Dedifferentiated amniotic fluid mesenchymal stem cell (primary cell): ENCODE measurements at regions not wholly inside any gene's neighbourhood (a gene's known extent, or its start where the extent isn't known, plus 50 kb on each side); places are given as distances from the start of the nearest gene placed in this dataset.

ENCODE experiments used
- DNase-seq: peaks from one replicate; pipeline ENCODE4 v3.0.0-alpha.2; 2016; ENCODE audit errors: extremely low spot score

DNA sequence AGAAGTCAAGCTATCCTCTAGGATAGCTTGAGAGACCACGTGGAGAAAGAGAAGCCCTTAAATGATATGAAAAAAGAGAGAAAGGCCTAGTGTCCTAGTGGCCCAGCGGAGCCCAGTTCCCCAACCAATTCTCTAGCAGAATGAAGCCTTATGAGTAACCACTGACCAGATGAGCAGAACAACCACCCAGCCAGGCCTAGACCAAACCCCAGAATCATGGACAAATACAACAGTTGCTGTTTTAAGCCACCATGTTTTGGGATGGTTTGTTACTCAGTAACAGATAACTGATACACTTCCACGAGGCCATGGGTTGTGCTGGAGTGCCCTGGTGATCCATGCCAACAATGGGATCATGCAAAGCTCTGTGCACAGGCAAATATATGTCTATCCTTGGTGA, 377.1 kb downstream of the SOX9 start:
- DNase-seq, result no peak

DNA sequence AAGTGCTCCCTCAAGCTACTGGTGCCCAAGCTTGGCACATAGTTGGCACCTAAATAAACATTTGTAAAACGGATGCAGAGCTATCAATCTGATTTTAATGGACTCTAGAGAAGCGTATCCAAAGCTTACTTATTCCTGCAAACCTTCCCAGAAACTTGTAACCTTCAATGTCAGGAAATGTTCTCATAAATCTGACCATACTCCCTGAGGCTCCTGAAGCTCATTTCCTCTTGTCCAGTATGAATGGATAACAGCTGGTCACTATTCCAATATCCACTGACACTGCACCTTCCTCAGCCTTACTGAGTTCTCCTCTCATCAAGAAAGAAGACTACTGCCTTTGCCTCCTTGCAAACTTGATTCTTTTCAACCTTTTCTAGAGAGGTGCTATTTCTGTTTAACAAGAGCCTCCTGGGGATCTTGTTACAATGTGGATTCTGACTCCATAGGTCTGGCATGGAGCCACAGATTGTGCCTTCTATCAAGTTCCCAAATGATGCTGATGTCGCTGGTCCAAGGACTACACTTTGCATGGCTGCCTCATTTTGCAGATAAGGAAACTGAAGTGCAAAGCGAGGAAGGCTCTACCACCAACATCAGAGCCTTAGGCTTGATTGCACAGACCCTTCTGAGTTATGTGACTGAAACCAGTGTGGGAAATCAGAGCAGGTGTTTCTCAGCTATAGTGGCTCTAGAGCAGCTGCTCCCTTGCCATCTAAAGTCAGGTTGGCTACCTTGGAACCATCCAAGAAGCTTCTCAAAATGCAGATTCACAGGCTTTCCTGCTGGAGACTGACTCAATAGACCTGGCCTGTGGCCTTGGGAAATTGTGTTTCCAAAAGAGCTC, 377.8 kb downstream of the SOX9 start:
- DNase-seq, result no peak

DNA sequence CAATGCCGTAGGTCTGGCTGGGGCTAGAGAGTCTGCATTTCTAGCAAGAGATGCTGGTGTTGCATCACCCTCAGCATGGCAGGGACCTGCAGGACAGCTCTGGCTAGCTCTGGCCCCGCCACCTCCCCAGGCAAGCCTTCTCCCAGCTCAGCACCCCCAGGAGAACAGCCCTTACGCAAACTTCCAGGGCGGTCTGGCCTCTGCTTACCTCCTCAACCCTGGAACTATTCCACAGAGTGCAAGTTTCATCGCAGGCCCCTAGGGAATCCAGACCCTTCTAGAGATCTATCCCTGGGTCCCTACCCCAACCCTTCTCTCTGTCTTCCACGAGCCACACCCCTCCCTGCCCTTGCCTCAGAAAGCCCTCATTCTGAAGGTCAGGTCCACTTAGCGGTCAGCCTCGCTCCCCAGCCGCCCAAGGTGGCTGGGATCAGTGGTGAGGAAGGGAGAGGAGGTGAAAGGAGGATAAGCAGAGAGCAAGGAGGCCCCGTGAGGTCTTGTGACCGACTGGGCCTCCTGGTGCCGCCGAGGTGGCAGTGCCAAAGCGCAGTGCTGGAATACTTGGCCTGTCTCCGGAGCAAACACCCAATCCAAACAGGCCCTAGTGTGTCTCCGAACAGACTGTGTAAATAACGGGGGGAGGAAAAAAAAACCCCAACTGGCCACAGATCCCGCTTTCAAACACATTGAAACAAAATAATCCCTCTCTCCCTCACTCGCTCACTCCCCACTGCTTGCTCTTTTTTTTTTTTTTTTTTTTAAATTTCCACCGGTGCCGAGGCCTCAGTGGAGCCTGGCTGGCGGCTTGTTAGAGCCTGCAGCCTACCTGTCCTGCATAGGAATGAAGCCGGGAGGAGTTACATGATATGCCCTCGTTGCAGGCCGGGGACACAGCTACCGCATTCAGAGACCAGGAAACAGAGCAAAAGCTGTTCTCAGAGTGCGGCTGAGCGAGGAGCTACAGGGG, 380.9 kb downstream of the SOX9 start:
- DNase-seq, result no peak

DNA sequence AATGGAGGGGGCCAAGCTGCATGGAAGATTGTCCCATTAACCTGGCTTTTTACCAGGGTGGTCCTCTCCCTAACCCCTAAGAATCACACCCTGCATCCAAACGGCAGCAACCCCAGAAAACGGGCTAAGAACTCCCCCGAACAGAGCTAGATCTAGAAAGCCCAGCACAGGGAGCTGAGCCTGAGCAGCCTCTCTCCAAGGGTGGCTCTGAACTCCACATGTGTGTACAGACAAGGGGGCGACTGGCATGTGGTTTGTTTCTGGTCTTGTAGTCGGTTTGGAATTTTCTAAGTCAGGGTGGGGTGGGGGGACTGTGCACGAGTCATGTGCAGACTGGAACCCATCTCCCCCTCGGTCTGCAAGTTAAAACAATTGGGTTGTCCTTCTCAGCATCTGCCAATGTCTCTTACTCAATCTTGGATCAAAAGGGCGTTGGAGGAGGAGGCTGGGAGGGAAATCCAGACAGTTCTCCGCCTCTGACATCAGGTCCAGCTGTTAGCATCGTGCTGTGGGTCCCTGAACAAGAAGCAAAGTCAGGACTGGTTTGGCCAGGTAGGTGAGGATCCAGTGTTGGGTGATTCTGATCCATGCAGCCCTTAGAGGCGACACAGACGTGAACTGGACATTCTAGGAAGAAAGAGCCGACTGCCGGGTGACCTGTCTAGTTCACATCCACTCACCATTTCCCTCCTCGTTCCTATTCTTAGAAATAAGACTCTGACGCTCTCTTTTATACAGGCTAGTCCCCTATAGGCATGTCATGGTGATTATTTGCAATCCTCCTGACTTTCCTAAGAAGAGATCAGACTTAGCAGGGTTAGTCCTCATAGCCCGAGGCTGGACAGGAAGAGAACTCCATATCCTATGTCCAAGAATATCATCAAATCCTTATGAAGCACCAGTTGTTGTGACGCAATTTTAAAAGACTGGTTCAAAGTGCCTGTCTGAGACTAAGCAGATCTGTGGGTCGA, 381.8 kb downstream of the SOX9 start:
- no peak for DNase-seq

DNA sequence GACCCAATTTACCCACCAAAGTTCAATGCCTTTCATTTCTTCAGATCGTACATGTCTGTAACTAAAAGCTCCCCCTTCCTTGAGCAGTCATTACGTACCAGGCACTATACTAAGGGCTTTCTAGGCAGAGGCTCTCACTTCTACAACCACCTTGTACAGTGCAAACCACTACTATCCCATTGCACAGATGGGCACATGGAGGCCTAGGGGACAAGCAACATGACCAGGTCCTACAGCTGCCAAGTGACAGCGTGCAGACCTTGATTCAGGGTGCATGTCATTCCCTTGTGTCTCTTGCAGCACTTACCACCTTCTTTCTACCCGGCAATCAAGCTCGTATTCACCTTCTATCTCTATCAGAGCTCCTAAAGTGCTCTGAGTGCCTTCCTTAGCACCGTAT, 382.7 kb downstream of the SOX9 start:
- DNase-seq, result no peak

DNA sequence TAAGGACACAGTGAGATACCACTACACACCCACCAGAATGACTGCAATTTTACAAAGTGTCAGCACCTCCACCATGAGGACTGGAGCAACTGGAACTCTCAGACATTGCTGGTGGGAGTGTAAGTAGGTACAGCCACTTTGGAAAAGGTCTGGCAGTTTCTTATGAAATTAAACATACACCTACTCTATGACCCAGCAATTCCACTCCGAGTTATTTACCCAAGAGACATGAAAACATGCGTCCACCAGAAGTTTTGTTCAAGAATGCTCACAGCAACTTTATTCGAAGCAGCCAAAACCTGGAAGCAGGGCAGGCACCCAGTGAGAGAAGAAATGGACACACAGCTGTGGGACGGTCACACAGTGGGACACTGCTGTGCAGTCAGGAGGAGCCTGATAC, 384.0 kb downstream of the SOX9 start:
- no peak for DNase-seq

DNA sequence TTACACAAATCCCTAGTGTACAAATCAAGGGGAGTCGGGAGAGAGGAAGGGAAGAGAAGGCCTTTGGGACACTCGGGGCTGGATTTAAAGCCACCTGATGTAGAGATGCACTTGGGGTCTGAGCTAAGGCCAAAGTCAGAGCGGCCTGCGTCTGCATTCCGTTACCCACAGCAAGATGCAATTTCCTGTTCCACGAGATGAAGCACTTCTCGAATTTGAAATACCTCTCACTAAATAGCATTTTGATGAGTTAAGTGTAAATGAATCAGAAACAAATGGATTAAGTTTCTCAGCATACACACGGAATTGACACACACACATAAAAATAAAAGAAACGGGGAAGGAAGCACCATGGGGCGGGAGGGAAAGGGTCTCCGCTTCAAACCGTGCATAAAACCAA, 386.0 kb downstream of the SOX9 start:
- no peak for DNase-seq

DNA sequence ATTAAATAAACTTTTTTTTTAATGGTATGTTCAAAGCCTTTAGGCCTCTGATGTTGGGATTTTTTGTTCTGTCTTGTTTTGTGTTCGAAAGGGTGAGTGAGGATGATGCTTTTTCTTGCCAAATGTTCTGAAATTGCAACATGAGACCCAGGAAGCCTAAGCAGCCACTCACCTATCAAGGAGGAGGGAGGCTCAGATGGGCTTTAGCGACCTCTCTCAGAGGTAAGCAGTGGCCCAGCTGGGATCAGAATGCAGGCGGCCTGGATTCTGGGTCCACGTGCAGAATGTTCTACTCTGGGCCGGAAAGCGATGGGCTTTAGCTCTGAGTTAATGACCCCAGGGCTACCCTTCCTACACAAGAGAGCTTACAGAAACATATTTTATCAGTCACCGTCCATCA, 386.6 kb downstream of the SOX9 start:
- DNase-seq, result no peak

DNA sequence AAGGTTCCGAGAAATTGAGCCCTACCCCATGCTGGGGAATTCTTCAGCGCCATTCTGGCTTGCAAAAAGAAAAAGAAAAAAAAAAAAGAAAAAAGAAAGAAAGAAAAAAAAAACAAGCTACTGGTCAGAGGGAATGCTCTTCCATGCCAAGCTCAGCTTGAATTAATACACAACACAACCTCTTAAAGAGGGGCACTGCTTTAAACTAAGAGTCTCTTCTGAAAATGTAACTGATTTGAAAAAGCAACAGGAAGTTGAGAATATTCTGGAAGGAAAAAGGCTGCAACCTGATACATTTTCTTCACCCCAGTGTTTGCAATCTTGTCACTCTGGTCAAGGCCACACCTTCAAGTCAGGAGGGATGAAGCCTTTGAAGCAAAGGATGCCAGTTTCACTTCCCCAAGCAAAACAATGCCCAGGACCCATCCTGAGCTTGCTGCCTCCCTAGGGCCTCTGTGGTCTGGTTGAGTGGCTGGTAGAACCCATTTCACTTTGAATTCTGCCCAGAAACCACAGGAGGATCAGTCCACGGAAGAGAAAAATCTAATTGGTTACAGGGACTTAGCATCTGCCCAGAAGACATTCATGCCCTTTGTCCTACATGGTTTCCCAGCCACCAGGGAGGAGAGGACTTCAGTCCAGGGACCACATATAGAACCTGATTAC, 389.7 kb downstream of the SOX9 start:
- no peak for DNase-seq

DNA sequence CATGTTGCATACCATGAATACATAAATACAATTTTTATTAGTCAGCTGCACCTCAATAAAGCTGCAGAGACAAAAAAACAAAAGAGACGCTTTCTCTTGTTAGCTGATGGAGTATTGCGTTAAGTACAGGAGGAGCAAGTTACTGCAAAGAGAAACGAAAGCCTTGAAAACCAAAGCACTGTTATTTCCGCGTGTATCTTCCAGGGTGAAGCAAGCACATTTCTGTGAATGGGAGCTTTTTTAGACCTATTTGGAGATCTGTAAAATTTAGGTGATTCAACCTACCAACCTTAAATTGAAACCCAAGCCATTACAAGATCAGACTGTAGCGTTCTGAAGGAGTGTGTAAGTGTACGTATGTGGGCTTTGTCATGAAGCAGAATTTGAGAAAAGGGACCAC, 390.4 kb downstream of the SOX9 start:
- DNase-seq, result no peak

DNA sequence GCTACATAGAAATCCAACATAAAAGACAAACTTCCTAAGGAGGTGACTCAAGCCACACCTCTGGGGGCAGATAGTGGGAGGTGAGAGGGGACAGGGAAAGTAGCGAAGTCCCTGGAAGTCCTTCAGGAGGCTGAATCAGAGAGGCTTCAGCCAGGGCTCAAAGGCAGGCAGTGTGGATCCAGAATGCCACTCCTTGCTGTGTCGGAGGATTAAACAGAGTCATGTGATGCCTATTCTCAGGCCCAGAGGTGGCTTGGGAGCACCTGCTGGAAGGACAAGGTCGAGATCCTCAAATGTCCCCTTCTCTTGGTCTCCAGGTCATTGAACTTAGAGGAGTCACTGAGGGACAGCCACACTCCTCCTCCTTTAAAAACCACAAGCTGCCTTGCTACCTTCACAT, 391.1 kb downstream of the SOX9 start:
- no peak for DNase-seq

DNA sequence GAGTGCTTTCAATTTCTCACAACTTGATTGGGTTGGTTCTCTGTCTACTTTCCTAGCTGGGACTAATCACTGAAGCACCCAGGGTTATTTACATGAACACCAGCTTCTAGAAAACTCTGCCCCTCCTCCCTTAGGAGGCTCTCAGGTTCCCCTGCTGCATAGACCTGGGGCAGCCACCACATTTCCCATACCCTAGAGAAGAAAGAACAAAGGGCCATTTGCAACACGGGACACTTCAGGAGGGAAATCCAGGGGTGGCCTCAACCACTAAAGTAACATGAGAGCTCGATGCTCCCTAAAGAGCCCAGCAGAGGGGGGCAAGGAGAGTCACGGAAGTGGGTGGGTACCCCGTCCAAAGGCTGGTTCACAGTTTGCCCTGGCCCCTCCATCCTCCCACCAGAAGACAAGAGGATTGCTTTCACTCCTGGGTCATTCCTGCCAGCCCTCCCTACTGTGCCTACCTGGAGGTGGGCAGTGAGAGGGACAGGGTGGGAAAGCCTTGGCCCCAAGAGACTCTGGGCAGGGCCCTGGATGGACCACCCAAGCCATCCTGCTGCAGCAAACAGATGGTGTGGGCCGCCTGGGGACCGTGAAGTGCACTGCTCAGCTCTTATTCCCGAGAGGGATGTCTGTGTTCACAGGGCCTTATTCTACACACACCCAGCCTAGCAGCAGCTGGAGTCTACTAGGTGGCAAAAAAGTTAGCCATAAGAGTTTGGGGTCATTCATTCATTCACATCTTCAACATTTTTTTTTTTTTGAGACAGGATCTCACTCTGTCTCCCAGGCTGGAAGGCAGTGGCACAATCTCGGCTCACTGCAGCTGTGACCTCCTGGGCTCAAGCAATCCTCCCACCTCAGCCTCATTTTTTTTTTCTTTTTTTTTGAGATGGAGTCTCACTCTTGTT, 392.1 kb downstream of the SOX9 start:
- DNase-seq, result no peak

DNA sequence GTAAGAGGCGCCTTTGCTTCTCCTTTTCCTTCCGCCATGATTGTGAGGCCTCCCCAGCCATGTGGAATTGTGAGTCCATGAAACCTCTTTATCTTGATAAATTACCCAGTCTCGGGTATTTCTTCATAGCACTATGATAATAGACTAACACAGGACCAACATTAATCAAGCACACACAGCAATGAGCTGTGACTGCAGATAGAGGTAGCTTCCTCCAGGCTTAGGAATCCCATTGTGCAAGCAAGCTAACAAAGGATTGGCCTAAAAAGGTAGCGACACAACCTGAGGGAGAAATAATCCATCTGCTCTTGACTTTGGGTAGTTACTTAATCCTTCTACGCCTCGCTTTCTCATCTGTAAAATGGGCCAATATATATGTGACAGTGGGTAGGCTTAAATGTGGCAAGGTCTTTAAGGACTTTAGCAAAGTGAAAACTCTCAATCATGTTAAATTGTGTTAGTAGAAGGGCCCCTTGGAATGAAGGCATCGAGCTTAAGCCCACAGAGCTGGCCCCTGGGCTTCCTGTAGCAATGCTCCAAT, 393.6 kb downstream of the SOX9 start:
- DNase-seq, result no peak

DNA sequence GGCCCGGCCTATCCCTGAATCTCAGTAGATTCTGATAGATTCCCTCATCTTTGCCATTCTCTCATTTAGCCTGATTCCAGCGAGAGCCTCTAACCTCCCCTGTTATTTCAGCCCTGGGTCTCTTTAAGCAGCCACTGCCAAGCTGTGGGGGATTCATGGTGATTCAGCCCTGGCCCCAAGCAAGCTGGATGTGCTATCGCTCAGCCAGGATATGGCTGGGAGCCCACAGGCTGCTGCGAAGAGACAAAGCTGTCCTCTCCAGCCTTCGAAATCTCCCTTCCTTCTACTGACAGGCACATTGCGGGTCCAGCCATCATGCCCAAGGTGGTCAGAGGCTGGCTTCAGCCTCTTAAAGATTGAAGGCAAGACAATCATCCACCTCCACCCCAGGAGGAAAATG, 394.1 kb downstream of the SOX9 start:
- DNase-seq, result no peak

DNA sequence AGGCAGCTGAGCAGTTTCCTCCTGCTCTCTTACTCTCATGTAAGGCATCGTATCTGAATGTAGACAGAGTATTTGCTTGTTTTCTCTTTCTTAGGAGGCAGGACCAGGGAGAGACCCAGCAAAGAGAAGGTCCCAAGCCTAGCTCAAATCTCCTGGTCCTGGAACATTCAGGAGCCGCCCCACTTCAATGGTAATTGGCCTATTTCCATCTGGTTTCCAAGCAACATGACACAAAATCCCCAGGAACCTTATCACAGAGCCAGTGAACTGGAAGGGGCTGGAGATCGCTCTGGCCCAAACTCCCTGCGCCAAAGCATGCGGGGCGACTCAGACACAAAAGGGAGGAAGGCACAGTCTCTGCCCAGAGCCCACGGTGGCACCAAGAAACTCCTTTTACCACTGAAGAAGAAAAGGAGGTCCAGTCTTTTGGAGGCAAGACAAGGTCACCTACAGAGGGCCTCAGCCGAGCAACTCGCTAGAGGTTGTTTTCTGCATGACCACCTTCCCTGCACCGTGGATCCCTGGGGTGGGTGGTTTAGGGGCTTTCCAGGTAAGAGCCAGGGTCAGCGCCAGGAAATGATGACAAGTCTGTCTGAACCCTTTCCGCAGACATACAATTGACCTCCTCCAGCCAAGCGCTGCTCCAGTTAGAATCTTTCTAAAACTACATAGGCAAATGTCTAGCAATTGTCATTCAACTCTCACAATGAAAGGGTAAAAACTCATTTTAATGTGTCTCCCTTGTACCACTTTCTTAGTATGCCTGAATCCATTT, 394.7 kb downstream of the SOX9 start:
- no peak for DNase-seq

DNA sequence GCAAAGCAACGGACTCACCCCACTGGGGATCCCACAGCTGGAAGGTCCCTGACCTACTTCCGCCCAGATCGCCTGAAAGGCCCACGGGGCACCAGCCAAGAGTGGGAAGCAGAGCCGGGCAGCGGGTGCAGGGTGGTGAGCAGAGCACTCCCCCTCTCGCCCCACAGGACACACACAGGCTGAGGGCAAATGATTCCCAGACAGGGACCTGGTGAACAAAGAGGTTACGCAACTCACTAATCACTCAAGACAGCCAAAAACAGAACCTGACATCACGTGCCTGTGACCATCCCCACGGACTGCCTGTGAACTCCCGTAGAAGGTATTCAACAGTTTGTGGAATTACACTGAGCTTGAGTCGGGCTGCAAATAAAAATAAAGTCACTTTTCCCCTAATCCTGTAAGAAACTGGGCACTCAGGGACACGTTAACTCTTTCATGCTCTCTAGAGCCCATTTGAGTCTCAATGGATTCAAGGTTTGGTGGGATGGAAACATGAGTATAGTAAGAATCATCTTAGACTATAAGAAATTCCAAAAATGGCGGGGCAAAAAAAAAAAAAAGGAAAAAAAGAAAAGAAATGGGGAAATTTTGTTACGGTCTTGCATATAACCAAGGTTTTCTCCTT, 396.1 kb downstream of the SOX9 start:
- no peak for DNase-seq

DNA sequence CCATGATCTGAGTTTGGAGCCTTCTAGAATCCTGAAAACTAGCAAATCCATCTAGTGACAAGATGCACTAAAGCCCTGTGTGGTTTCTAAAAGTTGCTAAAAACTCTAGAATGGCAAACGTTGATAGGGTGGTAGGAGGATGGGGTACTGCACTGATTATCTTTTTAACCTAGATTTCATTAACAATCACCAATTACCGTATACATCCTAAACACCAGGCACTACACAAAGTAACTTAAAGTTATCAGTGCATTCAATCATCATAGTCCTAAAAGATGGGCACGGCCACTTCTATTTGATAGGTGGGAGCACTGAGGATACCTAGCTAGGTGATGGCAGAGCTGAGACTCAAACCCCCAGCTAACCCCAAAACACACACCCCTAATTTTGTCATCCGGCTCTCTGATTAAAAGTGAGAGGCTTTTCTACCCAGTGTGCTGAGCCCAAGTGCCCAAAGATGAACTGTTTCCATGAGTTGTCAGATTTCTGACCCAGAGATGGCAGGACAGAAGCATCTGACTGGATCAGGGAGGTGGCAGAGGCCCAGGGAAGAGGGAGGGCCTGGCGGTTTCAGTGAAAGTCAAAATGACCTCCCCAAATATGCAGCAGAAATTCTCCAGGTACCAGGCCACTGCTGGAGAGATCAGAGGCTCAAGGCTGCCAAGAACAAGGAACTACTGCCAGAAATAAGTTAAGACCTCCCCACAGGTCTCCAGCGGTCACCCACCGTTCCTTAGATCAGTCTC, 396.8 kb downstream of the SOX9 start:
- no peak for DNase-seq
